ENCODE measurements at regions not wholly inside any gene's neighbourhood (a gene's known extent, or its start where the extent isn't known, plus 50 kb on each side); places are given as distances from the start of the nearest gene placed in this dataset.
A peak's percentile ranks its signal among the peaks of the same experiment; 100 is the strongest.

DNA sequence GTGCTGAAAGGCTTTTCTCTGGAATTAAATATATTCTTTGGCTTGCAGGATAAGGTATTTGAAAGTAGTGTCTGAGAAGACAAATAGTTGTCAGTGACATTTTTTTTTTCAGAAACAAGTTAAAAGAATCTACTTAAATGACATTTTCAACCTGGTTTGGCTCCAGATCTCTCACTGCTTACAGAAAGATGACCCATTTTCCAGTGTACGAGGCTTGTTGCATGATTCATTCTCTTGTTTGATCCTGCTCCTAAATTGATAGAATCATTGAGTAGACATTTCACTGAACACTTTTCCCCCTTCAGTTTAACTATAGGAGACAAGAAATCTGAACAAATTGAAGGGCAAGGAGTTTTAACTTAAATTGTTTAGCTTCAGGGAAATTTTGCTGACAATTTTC lies 546.1 kb downstream of the ZNF608 start:
- Histone ChIP-seq H3K4me3 (ENCODE audit: low read length) (no peak overlapping the region), H3K4me1 (ENCODE audit: control insufficient read depth, insufficient read depth, low read length) (no peaks in the 10 kb centered on the region), H3K36me3 (ENCODE audit: control insufficient read depth, insufficient read depth, low read length) (no peaks in the 10 kb centered on the region), H3K27ac (ENCODE audit: low read length) (no peak overlapping the region), H3K9me3 (replicated peaks; ENCODE audit: control insufficient read depth, low read depth, low read length) (peaks cover 10% of the 10 kb centered on the region), H3K27me3 (ENCODE audit: control insufficient read depth, insufficient read depth, low read length) (no peaks in the 10 kb centered on the region)
- DNase-seq: no peak
- no CpG with 5 or more reads among the region's 1 CpG for WGBS (ENCODE audit: insufficient coverage)

DNA sequence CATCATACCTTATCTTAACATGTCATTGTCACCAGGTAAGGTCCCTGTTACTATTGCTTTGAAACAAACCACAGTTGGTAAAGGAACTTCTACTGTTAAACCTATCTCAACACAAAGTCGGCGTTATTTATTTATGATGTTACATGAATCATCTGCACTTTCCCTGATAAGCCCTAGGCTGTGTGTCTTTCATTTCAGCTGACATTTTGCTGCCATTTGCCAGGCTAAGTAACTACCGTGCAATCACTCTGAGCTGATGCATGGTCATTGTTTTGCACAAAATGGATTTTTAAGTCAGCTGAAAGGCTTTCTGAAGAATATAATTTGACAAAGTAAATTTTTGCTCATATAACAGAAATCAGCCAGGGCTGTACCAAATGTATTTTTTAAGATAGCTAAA lies 546.5 kb downstream of the ZNF608 start:
- no CpG with 5 or more reads among the region's 3 CpGs for WGBS (ENCODE audit: insufficient coverage)
- H3K27ac ChIP-seq (ENCODE audit: low read length): no peak overlapping the region
- H3K9me3 ChIP-seq (replicated peaks; ENCODE audit: control insufficient read depth, low read depth, low read length): peaks cover 10% of the 10 kb centered on the region
- no peaks in the 10 kb centered on the region for H3K36me3 ChIP-seq (ENCODE audit: control insufficient read depth, insufficient read depth, low read length)
- no peak overlapping the region for H3K4me3 ChIP-seq (ENCODE audit: low read length)
- DNase-seq: no peak
- H3K27me3 ChIP-seq (ENCODE audit: control insufficient read depth, insufficient read depth, low read length): no peaks in the 10 kb centered on the region
- H3K4me1 ChIP-seq (ENCODE audit: control insufficient read depth, insufficient read depth, low read length): no peaks in the 10 kb centered on the region

DNA sequence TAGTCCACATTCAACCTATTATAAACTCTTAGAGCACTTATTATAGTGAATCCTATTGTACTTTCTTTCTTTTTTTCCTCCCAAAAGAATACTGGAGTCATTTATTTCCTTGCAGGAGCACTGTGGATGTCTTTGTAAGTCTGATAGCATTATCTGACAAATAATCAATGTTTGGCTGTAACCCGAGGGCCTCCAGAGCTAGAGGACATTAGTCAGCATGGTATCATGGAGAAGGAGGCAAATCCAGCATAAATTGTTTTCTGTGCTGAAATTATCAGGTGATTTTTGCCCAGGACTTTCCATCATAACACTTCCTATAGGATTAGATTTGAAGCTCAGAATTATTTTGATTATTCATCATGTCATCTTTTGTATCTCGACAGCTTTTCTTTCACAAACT lies 551.0 kb downstream of the ZNF608 start:
- H3K4me3 ChIP-seq (ENCODE audit: low read length): no peak overlapping the region
- no CpG with 5 or more reads among the region's 2 CpGs for WGBS (ENCODE audit: insufficient coverage)
- H3K27me3 ChIP-seq (ENCODE audit: control insufficient read depth, insufficient read depth, low read length): no peaks in the 10 kb centered on the region
- no peaks in the 10 kb centered on the region for H3K36me3 ChIP-seq (ENCODE audit: control insufficient read depth, insufficient read depth, low read length)
- no peak for DNase-seq
- H3K4me1 ChIP-seq (ENCODE audit: control insufficient read depth, insufficient read depth, low read length): no peaks in the 10 kb centered on the region
- no peaks in the 10 kb centered on the region for H3K9me3 ChIP-seq (replicated peaks; ENCODE audit: control insufficient read depth, low read depth, low read length)
- H3K27ac ChIP-seq (ENCODE audit: low read length): no peak overlapping the region

DNA sequence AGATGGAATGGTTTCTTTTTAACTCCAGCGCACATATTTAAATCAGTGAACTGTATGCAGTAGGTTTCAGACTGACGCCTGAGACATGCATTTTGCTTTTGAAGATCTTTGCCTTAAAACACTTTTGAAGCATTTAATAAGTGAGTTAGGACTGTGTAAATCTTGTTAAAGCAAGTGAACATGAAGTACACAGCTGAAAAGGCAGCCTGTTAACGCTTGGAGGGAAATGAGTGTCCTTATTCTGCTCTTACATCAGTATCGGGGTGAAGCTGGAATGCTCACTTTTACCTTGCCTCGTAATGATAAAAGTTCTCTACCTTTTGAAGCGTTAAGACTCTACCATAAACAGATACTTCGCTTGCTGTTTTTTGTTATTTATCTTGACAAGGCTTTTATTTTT lies 552.2 kb downstream of the ZNF608 start:
- Histone ChIP-seq H3K4me3 (ENCODE audit: low read length) (no peak overlapping the region), H3K27me3 (ENCODE audit: control insufficient read depth, insufficient read depth, low read length) (no peaks in the 10 kb centered on the region), H3K27ac (ENCODE audit: low read length) (no peak overlapping the region), H3K36me3 (ENCODE audit: control insufficient read depth, insufficient read depth, low read length) (no peaks in the 10 kb centered on the region), H3K4me1 (ENCODE audit: control insufficient read depth, insufficient read depth, low read length) (no peaks in the 10 kb centered on the region), H3K9me3 (replicated peaks; ENCODE audit: control insufficient read depth, low read depth, low read length) (no peaks in the 10 kb centered on the region)
- DNase-seq: no peak
- WGBS (ENCODE audit: insufficient coverage): 60% methylated on average over 1 of the region's 7 CpGs

- Histone ChIP-seq H3K4me1 (ENCODE audit: control insufficient read depth, insufficient read depth, low read length) (no peaks in the 10 kb centered on the region), H3K4me3 (ENCODE audit: low read length) (no peak overlapping the region), H3K9me3 (replicated peaks; ENCODE audit: control insufficient read depth, low read depth, low read length) (no peaks in the 10 kb centered on the region), H3K27me3 (ENCODE audit: control insufficient read depth, insufficient read depth, low read length) (no peaks in the 10 kb centered on the region), H3K36me3 (ENCODE audit: control insufficient read depth, insufficient read depth, low read length) (no peaks in the 10 kb centered on the region), H3K27ac (ENCODE audit: low read length) (no peak overlapping the region)
- DNase-seq: peak; percentile 46
- 28% methylated on average over 3 of the region's 4 CpGs for WGBS (ENCODE audit: insufficient coverage)
These were observed 553.1 kb downstream of the ZNF608 start for GRCh38 chr5:124193371-124193789.

DNA sequence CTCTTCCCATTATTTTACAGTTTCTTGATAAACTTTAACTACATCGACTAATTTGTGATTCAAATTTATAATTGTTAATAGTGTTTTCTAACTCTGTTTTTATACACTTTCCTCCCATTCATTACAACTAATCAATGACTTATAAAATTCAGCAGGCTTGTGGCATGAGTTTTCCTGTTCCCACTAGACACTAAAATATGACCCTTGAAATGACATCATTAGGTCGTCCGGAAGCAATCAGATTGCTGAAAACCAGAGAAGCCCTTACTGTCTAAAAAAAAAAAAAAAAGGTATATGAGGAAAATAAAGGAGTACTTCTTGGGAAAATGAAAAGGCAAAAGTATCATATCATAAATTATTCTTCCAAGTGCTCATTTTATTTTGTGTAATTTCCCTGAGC lies 553.7 kb downstream of the ZNF608 start:
- Histone ChIP-seq H3K36me3 (ENCODE audit: control insufficient read depth, insufficient read depth, low read length) (no peaks in the 10 kb centered on the region), H3K4me1 (ENCODE audit: control insufficient read depth, insufficient read depth, low read length) (no peaks in the 10 kb centered on the region), H3K27ac (ENCODE audit: low read length) (no peak overlapping the region), H3K9me3 (replicated peaks; ENCODE audit: control insufficient read depth, low read depth, low read length) (no peaks in the 10 kb centered on the region), H3K27me3 (ENCODE audit: control insufficient read depth, insufficient read depth, low read length) (no peaks in the 10 kb centered on the region), H3K4me3 (ENCODE audit: low read length) (no peak overlapping the region)
- WGBS (ENCODE audit: insufficient coverage): no CpG with 5 or more reads among the region's 3 CpGs
- no peak for DNase-seq

DNA sequence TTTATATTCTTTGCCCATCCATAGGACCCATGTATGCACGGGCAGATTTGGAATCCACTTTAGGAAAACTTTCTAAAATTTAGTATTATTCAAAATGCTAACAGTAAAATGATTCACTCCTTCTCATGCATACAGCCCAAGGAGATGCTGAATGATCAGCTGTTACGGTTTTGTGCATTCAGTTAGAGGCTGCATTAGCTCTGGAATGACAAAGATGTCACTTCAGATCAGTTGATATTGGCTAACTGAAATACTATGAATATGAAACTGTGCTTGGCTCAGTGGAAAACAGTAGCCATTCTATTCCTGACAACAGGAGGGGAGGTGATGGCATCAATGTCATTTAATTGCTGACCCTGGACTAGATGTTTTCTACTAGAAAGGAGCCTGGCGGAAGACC lies 560.7 kb downstream of the ZNF608 start:
- Histone ChIP-seq H3K27ac (ENCODE audit: low read length) (no peak overlapping the region), H3K36me3 (ENCODE audit: control insufficient read depth, insufficient read depth, low read length) (no peaks in the 10 kb centered on the region), H3K9me3 (replicated peaks; ENCODE audit: control insufficient read depth, low read depth, low read length) (no peaks in the 10 kb centered on the region), H3K4me3 (ENCODE audit: low read length) (no peak overlapping the region), H3K27me3 (ENCODE audit: control insufficient read depth, insufficient read depth, low read length) (no peaks in the 10 kb centered on the region), H3K4me1 (ENCODE audit: control insufficient read depth, insufficient read depth, low read length) (no peaks in the 10 kb centered on the region)
- WGBS (ENCODE audit: insufficient coverage): 91% methylated on average over 1 of the region's 3 CpGs
- no peak for DNase-seq

- no peaks in the 10 kb centered on the region for H3K4me1 ChIP-seq (ENCODE audit: control insufficient read depth, insufficient read depth, low read length)
- H3K9me3 ChIP-seq (replicated peaks; ENCODE audit: control insufficient read depth, low read depth, low read length): no peaks in the 10 kb centered on the region
- H3K36me3 ChIP-seq (ENCODE audit: control insufficient read depth, insufficient read depth, low read length): no peaks in the 10 kb centered on the region
- H3K4me3 ChIP-seq (ENCODE audit: low read length): no peak overlapping the region
- DNase-seq: no peak
- no peaks in the 10 kb centered on the region for H3K27me3 ChIP-seq (ENCODE audit: control insufficient read depth, insufficient read depth, low read length)
- no peak overlapping the region for H3K27ac ChIP-seq (ENCODE audit: low read length)
These were observed 564.3 kb downstream of the ZNF608 start for GRCh38 chr5:124182133-124182532.

DNA sequence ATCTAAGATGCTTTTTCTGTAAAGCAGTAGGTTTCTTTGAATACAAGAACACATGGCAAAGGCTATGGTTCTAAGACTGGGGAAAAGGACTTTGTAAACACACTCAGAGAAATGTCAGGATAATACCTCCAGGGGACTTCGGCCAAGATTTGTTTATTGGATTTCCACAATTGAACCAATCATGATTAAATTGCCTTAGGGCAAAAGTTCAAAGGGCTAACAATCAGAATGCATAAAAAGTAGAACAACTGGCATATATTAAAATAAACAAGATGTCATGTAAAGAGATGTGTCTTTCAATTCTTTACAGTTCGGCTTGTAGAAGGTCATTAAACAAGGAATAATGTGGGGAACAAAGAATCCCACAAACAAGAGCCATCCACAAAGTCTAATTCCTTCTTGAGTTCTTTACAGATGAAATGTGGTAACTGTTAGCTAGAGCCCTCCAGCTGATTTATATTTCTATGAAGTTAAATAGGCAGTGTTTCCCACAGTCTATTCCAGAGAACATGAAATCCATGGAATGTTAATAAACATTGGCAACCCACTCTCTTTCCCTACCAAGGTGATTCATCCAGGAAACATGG lies 565.5 kb downstream of the ZNF608 start:
- Histone ChIP-seq H3K4me1 (ENCODE audit: control insufficient read depth, insufficient read depth, low read length) (no peaks in the 10 kb centered on the region), H3K27ac (ENCODE audit: low read length) (no peak overlapping the region), H3K4me3 (ENCODE audit: low read length) (no peak overlapping the region), H3K36me3 (ENCODE audit: control insufficient read depth, insufficient read depth, low read length) (no peaks in the 10 kb centered on the region), H3K9me3 (replicated peaks; ENCODE audit: control insufficient read depth, low read depth, low read length) (no peaks in the 10 kb centered on the region), H3K27me3 (ENCODE audit: control insufficient read depth, insufficient read depth, low read length) (no peaks in the 10 kb centered on the region)
- no CpG with 5 or more reads among the region's 2 CpGs for WGBS (ENCODE audit: insufficient coverage)
- no peak for DNase-seq

DNA sequence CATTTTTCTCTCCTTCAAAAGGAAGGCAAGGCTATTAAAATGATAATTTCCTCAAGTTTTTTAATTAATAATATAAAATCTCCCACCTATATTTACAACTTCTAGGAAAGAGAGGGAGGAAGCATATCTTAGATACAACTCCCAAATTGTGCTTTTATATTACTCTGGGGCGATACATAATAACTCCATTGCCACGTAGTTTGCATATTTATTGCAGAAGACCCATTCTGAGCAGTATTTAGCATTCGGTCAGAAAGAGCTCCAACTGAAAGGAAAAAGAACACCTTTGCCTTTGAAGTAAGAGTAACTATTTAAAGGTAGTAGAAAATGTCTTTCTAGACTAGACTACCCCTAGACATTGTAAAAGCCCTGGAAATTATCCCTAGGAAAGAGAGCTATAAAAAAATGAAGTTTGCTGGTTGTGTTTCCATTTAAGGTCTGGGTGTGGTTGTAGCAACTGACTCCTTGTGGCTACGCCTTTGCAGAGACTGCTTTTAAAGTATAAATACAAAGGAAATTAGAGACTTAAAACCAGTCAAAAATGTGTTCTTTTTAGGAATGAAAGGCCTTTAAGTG lies 566.1 kb downstream of the ZNF608 start:
- Histone ChIP-seq H3K27me3 (ENCODE audit: control insufficient read depth, insufficient read depth, low read length) (no peaks in the 10 kb centered on the region), H3K4me1 (ENCODE audit: control insufficient read depth, insufficient read depth, low read length) (no peaks in the 10 kb centered on the region), H3K4me3 (ENCODE audit: low read length) (no peak overlapping the region), H3K27ac (ENCODE audit: low read length) (no peak overlapping the region), H3K9me3 (replicated peaks; ENCODE audit: control insufficient read depth, low read depth, low read length) (no peaks in the 10 kb centered on the region), H3K36me3 (ENCODE audit: control insufficient read depth, insufficient read depth, low read length) (no peaks in the 10 kb centered on the region)
- no CpG with 5 or more reads among the region's 4 CpGs for WGBS (ENCODE audit: insufficient coverage)
- DNase-seq: no peak

DNA sequence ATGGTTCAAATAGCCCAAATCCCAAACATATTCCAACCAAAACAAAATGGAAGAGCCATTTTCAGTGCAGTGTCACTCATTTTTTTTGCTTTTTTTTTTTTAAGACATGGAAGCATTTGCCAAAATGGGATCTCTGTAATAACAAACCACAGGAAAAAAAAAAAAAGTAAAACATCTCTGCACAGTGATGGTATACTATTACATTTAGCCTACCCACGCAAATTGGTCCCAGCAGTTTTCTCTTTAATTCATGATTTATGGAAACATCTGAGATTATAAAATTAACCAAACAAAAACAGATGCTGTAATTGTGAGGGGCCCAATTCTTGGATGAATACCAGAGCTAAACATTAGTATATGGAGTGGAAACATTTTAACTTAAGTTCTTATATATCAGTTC lies 566.6 kb downstream of the ZNF608 start:
- DNase-seq: peak; percentile 51

More for the DNA sequence above, 566.6 kb downstream of the ZNF608 start:
- H3K4me3 ChIP-seq (ENCODE audit: low read length): no peak overlapping the region
- H3K27ac ChIP-seq (ENCODE audit: low read length): no peak overlapping the region
- H3K36me3 ChIP-seq (ENCODE audit: control insufficient read depth, insufficient read depth, low read length): no peaks in the 10 kb centered on the region
- H3K9me3 ChIP-seq (replicated peaks; ENCODE audit: control insufficient read depth, low read depth, low read length): no peaks in the 10 kb centered on the region
- no peaks in the 10 kb centered on the region for H3K27me3 ChIP-seq (ENCODE audit: control insufficient read depth, insufficient read depth, low read length)
- H3K4me1 ChIP-seq (ENCODE audit: control insufficient read depth, insufficient read depth, low read length): no peaks in the 10 kb centered on the region
- no CpG with 5 or more reads among the region's 1 CpG for WGBS (ENCODE audit: insufficient coverage)

Measured in muscle of leg (tissue), 3 donors.